Neuronal stem cell (in vitro differentiated cells): ENCODE measurements at regions not wholly inside any gene's neighbourhood (a gene's known extent, or its start where the extent isn't known, plus 50 kb on each side); places are given as distances from the start of the nearest gene placed in this dataset.

Source experiments
- DNase-seq: peaks from one replicate; pipeline ENCODE4 v3.0.0-alpha.2; 2013; ENCODE audit warnings: low spot score
- H2AFZ ChIP-seq: one replicate; pipeline ENCODE4 v1.6.1; 2013; ENCODE audit warnings: mild to moderate bottlenecking, low read length, inconsistent platforms
- H2AK5ac ChIP-seq: 2 replicates; pipeline ENCODE4 v1.6.1; 2013; ENCODE audit warnings: low read depth, mild to moderate bottlenecking, inconsistent platforms, low read length, moderate library complexity, mixed read lengths
- H2BK120ac ChIP-seq: 2 replicates; pipeline ENCODE4 v1.6.1; 2013; ENCODE audit warnings: low read depth, mild to moderate bottlenecking, inconsistent platforms, low read length, moderate library complexity, mixed read lengths
- H2BK12ac ChIP-seq: one replicate; pipeline ENCODE4 v1.6.1; 2013; ENCODE audit warnings: low read length, inconsistent platforms
- H2BK15ac ChIP-seq: 2 replicates; pipeline ENCODE4 v1.6.1; 2013; ENCODE audit warnings: mild to moderate bottlenecking, low read length, inconsistent platforms, mixed read lengths
- H2BK5ac ChIP-seq: one replicate; pipeline ENCODE4 v1.6.1; 2013; ENCODE audit warnings: inconsistent platforms, mild to moderate bottlenecking, low read length, moderate library complexity
- H3K14ac ChIP-seq: one replicate; pipeline ENCODE4 v1.6.1; 2013; ENCODE audit warnings: low read length, inconsistent platforms
- H3K18ac ChIP-seq: 2 replicates; pipeline ENCODE4 v1.6.1; 2013; ENCODE audit warnings: low read length, inconsistent platforms
- H3K23ac ChIP-seq: 2 replicates; pipeline ENCODE4 v1.6.1; 2013; ENCODE audit warnings: low read depth, mild to moderate bottlenecking, mixed read lengths, low read length, inconsistent platforms; ENCODE audit not compliant: poor library complexity
- H3K27ac ChIP-seq: replicated peaks from 3 replicates; pipeline ENCODE4 v1.5.1; 2013; ENCODE audit warnings: low read length, inconsistent platforms
- H3K27me3 ChIP-seq, 3 experiments: 2 replicates each; pipeline ENCODE4 v1.6.1; 2013; ENCODE audit warnings: low read length in 3 of 3, mild to moderate bottlenecking in 2 of 3, inconsistent platforms in 1 of 3, low read depth in 1 of 3, mixed read lengths in 1 of 3, moderate library complexity in 1 of 3; ENCODE audit not compliant: control insufficient read depth in 3 of 3, insufficient read depth in 3 of 3
- H3K36me3 ChIP-seq, 2 donors: replicated peaks in 1 of 2; 2 replicates each; pipeline ENCODE4 v1.6.1; 2013; ENCODE audit warnings: low read length in 2 of 2; ENCODE audit not compliant: control insufficient read depth in 2 of 2, insufficient read depth in 2 of 2
- H3K4ac ChIP-seq: 2 replicates; pipeline ENCODE4 v1.6.1; 2013; ENCODE audit warnings: inconsistent platforms, mild to moderate bottlenecking, low read length, moderate library complexity
- H3K4me1 ChIP-seq, 2 donors: 1 replicate in 1 of 2; 2 replicates in 1 of 2; pipeline ENCODE4 v1.6.1; 2013; ENCODE audit warnings: low read length in 2 of 2, low read depth in 1 of 2; ENCODE audit not compliant: control insufficient read depth in 2 of 2, insufficient read depth in 1 of 2
- H3K4me2 ChIP-seq: one replicate; pipeline ENCODE4 v1.6.1; 2013; ENCODE audit warnings: mild to moderate bottlenecking, low read length, inconsistent platforms; ENCODE audit not compliant: insufficient read depth, poor library complexity, severe bottlenecking
- H3K4me3 ChIP-seq, 2 donors: 2 replicates each; pipeline ENCODE4 v1.5.1; 2013; ENCODE audit warnings: low read length in 2 of 2, mild to moderate bottlenecking in 2 of 2, inconsistent platforms in 1 of 2, moderate library complexity in 1 of 2
- H3K79me1 ChIP-seq: one replicate; pipeline ENCODE4 v1.6.1; 2013; ENCODE audit warnings: low read depth, mild to moderate bottlenecking, inconsistent platforms, low read length, moderate library complexity
- H3K9ac ChIP-seq: one replicate; pipeline ENCODE4 v1.6.1; 2013; ENCODE audit warnings: mild to moderate bottlenecking, low read depth, low read length, inconsistent platforms; ENCODE audit not compliant: poor library complexity
- H3K9me3 ChIP-seq, 2 donors: replicated peaks in 1 of 2; 2 replicates each; pipeline versions ENCODE3 to v1.6.1; 2013; ENCODE audit warnings: low read length in 2 of 2, mild to moderate bottlenecking in 2 of 2, inconsistent platforms in 1 of 2, low read depth in 1 of 2, mixed read lengths in 1 of 2, moderate library complexity in 1 of 2; ENCODE audit not compliant: control insufficient read depth in 2 of 2, insufficient read depth in 1 of 2
- H4K8ac ChIP-seq: one replicate; pipeline ENCODE4 v1.6.1; 2013; ENCODE audit warnings: low read depth, mild to moderate bottlenecking, inconsistent platforms, low read length, moderate library complexity
- H4K91ac ChIP-seq: one replicate; pipeline ENCODE4 v1.6.1; 2013; ENCODE audit warnings: low read length, low read depth, mild to moderate bottlenecking, inconsistent platforms; ENCODE audit not compliant: poor library complexity
- WGBS, 2 donors: extraction: QIAGEN DNeasy Blood & Tissue Kit; methylation state at CpG; one replicate each; pipeline ENCODE4 v1.1.7; 2013; ENCODE audit warnings: missing lambda C conversion rate in 2 of 2, mixed read lengths in 1 of 2; ENCODE audit not compliant: insufficient read length in 2 of 2, insufficient replicate concordance in 1 of 2; ENCODE audit errors: extremely low coverage in 2 of 2; 5-methylcytosine and 5-hydroxymethylcytosine counted together

GRCh38 chr6:14037402-14038277 is 79.9 kb upstream of the CD83 start:
- no peak overlapping the region for H2BK120ac ChIP-seq
- H3K4me1 ChIP-seq, result peaks cover 0 to 8% of the 10 kb centered on the region in 2 donors
- DNase-seq, result no peak
- no peak overlapping the region for H3K23ac ChIP-seq
- no peaks in the 10 kb centered on the region for H3K79me1 ChIP-seq
- H2AFZ ChIP-seq, result no peak overlapping the region
- H3K14ac ChIP-seq, result no peak overlapping the region
- no peak overlapping the region for H2BK12ac ChIP-seq
- H3K9me3 ChIP-seq, result peaks cover 0 to 2% of the 10 kb centered on the region in 2 donors
- no peak overlapping the region for H3K27ac ChIP-seq
- peaks cover 0 to 19% (median 0%) of the 10 kb centered on the region in 3 experiments for H3K27me3 ChIP-seq
- H3K4ac ChIP-seq, result no peak overlapping the region
- H3K36me3 ChIP-seq, result no peaks in the 10 kb centered on the region
- no peak overlapping the region for H2AK5ac ChIP-seq
- no peak overlapping the region for H3K4me3 ChIP-seq
- WGBS, 2 donors, result no CpG with 5 or more reads among the region's 12 CpGs
- no peak overlapping the region for H2BK5ac ChIP-seq
- no peak overlapping the region for H3K18ac ChIP-seq
- H3K4me2 ChIP-seq, result no peak overlapping the region
- no peak overlapping the region for H4K8ac ChIP-seq
- H4K91ac ChIP-seq, result no peak overlapping the region
- H3K9ac ChIP-seq, result no peak overlapping the region
- no peak overlapping the region for H2BK15ac ChIP-seq

- Histone ChIP-seq H3K36me3 (no peaks in the 10 kb centered on the region), H3K27me3 (peaks cover 0 to 19% (median 3%) of the 10 kb centered on the region in 3 experiments), H2BK120ac (no peak overlapping the region), H3K79me1 (no peaks in the 10 kb centered on the region), H3K18ac (no peak overlapping the region), H3K4ac (no peak overlapping the region), H3K27ac (no peak overlapping the region), H3K23ac (no peak overlapping the region), H3K14ac (no peak overlapping the region), H3K4me3 (no peak overlapping the region), H2BK15ac (no peak overlapping the region), H3K9ac (no peak overlapping the region), H2BK5ac (no peak overlapping the region), H3K4me2 (no peak overlapping the region), H2AK5ac (no peak overlapping the region), H2BK12ac (no peak overlapping the region), H4K91ac (no peak overlapping the region), H3K9me3 (peaks cover 0 to 2% of the 10 kb centered on the region in 2 donors), H4K8ac (no peak overlapping the region), H2AFZ (no peak overlapping the region), H3K4me1 (peaks cover 0 to 8% of the 10 kb centered on the region in 2 donors)
- WGBS, 2 donors, result no CpG with 5 or more reads among the region's 8 CpGs
- no peak for DNase-seq
These were observed 78.8 kb upstream of the CD83 start for GRCh38 chr6:14038467-14039437.

GRCh38 chr6:14040042-14040441 is 77.5 kb upstream of the CD83 start:
- H2BK5ac ChIP-seq, result no peak overlapping the region
- H2AFZ ChIP-seq, result no peak overlapping the region
- no peak overlapping the region for H2BK12ac ChIP-seq
- H4K8ac ChIP-seq, result no peak overlapping the region
- H3K4ac ChIP-seq, result no peak overlapping the region
- peaks cover 0 to 8% of the 10 kb centered on the region in 2 donors for H3K4me1 ChIP-seq
- no peak overlapping the region for H3K27ac ChIP-seq
- H2BK120ac ChIP-seq, result no peak overlapping the region
- no peak overlapping the region for H3K23ac ChIP-seq
- no peaks in the 10 kb centered on the region for H3K36me3 ChIP-seq
- no peaks in the 10 kb centered on the region for H3K9me3 ChIP-seq
- no peaks in the 10 kb centered on the region for H3K79me1 ChIP-seq
- no peak overlapping the region for H4K91ac ChIP-seq
- no peak overlapping the region for H2AK5ac ChIP-seq
- no peak overlapping the region for H3K4me3 ChIP-seq
- no peak overlapping the region for H3K4me2 ChIP-seq
- H3K9ac ChIP-seq, result no peak overlapping the region
- no peak overlapping the region for H3K14ac ChIP-seq
- H3K27me3 ChIP-seq, result peaks cover 0 to 12% (median 3%) of the 10 kb centered on the region in 3 experiments
- H3K18ac ChIP-seq, result no peak overlapping the region
- DNase-seq, result no peak
- H2BK15ac ChIP-seq, result no peak overlapping the region
